ENCODE measurements at regions not wholly inside any gene's neighbourhood (a gene's known extent, or its start where the extent isn't known, plus 50 kb on each side); places are given as distances from the start of the nearest gene placed in this dataset.

- TF ChIP-seq CTCF (IDR thresholded peaks at IDR 0.05) (no peak), POLR2A (IDR thresholded peaks at IDR 0.05) (no peak)
Observed at GRCh38 chr12:79522257-79522988, 168.3 kb downstream of the PAWR start.
